Lower lobe of right lung (tissue), 2 donors: ENCODE measurements at regions not wholly inside any gene's neighbourhood (a gene's known extent, or its start where the extent isn't known, plus 50 kb on each side); places are given as distances from the start of the nearest gene placed in this dataset.

Experiments
- ATAC-seq, 2 donors: fragments of 200-7000 bp; cut with Tn5 transposase; one replicate each; pipeline ENCODE4 v1.9.1; 2020 to 2022; ENCODE audit warnings: mild to moderate bottlenecking in 2 of 2, moderate library complexity in 2 of 2
- DNase-seq: peaks from one replicate; pipeline ENCODE4 v3.0.0-alpha.2; 2020
- H3K27ac ChIP-seq: fragments of 200-600 bp; one replicate; pipeline ENCODE4 v1.8.0; 2022
- H3K27me3 ChIP-seq: fragments of 200-600 bp; one replicate; pipeline ENCODE4 v1.8.0; 2022; ENCODE audit warnings: low read depth
- H3K36me3 ChIP-seq: fragments of 200-600 bp; one replicate; pipeline ENCODE4 v1.8.0; 2022; ENCODE audit warnings: mild to moderate bottlenecking
- H3K4me1 ChIP-seq: fragments of 200-600 bp; one replicate; pipeline ENCODE4 v1.8.0; 2022
- H3K4me3 ChIP-seq: fragments of 200-600 bp; one replicate; pipeline ENCODE4 v1.8.0; 2022; ENCODE audit warnings: mild to moderate bottlenecking
- H3K9me3 ChIP-seq: fragments of 200-600 bp; one replicate; pipeline ENCODE4 v1.8.0; 2022
- intact Hi-C: fragments of 100-400 bp; cut with DNase I; formaldehyde crosslinking; loops from one replicate; pipeline ENCODE4 v1.11.0; 2022
- TF ChIP-seq, protein P1 (sequence below): fragments of 200-600 bp; IDR thresholded peaks from one replicate; pipeline ENCODE4 v1.8.0; 2022; ENCODE audit warnings: antibody characterized with exemption, mild to moderate bottlenecking
- donor health status: DM: no; HTN: yes; CAD: no; lungs with severe emphysema.

DNA sequence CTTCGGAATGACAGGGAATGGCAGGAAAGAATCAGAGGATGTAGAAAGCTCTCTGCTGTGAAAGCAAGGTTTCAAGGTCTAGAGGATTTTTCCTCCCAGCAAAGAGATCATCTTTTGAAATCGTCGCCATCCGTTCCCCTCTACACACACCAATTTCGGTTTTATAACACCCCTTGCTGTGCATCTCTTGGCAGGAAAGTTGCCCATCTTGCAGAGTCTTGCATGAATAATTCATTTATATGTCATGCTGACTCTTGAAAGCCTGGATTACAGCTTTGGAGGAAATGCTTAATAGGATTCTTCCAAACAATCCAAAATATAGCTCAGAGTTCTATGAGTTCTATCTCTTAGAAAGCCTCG is 262.7 kb downstream of the CHL1 start:
- Histone ChIP-seq H3K27ac (no peak overlapping the region), H3K36me3 (no peaks in the 10 kb centered on the region), H3K4me1 (no peaks in the 10 kb centered on the region), H3K9me3 (no peaks in the 10 kb centered on the region), H3K27me3 (no peaks in the 10 kb centered on the region), H3K4me3 (no peak overlapping the region)
- TF ChIP-seq, protein P1, sequence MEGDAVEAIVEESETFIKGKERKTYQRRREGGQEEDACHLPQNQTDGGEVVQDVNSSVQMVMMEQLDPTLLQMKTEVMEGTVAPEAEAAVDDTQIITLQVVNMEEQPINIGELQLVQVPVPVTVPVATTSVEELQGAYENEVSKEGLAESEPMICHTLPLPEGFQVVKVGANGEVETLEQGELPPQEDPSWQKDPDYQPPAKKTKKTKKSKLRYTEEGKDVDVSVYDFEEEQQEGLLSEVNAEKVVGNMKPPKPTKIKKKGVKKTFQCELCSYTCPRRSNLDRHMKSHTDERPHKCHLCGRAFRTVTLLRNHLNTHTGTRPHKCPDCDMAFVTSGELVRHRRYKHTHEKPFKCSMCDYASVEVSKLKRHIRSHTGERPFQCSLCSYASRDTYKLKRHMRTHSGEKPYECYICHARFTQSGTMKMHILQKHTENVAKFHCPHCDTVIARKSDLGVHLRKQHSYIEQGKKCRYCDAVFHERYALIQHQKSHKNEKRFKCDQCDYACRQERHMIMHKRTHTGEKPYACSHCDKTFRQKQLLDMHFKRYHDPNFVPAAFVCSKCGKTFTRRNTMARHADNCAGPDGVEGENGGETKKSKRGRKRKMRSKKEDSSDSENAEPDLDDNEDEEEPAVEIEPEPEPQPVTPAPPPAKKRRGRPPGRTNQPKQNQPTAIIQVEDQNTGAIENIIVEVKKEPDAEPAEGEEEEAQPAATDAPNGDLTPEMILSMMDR = no peak
- DNase-seq (no peak), ATAC-seq (no peak)
- intact Hi-C loops = no loop called here

DNA sequence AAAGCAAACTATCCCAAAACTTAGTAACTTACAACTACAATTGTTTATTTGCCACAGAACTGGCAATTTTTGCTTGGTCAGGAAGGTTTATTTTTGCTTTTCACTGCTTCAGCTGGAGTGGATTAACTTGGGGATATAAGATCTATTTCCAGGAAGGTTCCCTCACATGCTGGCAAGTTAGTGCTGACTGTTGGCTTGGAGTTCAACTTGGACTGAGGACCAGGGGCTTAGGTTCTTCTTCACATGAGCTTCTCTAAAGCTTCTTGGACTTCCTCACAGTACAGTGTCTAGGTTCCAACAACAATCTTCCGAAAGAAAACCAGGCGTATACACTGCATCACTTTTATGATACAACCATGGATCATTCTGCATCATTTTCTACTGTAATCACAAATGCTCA is 264.4 kb downstream of the CHL1 start:
- H3K27ac ChIP-seq = no peak overlapping the region
- no peaks in the 10 kb centered on the region for H3K27me3 ChIP-seq
- H3K36me3 ChIP-seq = no peaks in the 10 kb centered on the region
- no peak overlapping the region for H3K4me3 ChIP-seq
- H3K9me3 ChIP-seq = no peaks in the 10 kb centered on the region
- intact Hi-C loops = no loop called here
- TF ChIP-seq, protein P1 = no peak
- no peak for ATAC-seq
- DNase-seq = no peak
- H3K4me1 ChIP-seq = no peaks in the 10 kb centered on the region

DNA sequence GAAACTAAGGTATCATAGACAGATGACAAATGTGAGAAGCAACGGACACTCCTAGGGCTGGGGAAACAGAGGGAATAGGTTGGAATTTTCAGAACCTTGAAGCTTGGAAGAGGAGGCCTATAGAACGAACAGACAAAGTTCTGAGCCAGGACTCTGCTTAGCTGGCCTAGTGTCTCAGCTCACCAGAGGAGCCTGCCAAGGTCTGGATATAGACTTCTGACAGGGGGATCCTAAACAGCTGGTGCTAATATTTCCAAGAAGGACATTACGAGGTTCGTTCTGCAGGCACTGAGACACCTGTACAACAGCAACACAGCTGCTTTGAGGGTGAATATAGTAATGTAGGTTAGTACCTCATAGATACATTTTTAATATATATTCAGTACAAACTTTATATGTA is 266.3 kb downstream of the CHL1 start:
- Histone ChIP-seq H3K4me1 (no peaks in the 10 kb centered on the region), H3K9me3 (no peaks in the 10 kb centered on the region), H3K36me3 (no peaks in the 10 kb centered on the region), H3K27ac (no peak overlapping the region), H3K27me3 (no peaks in the 10 kb centered on the region), H3K4me3 (no peak overlapping the region)
- TF ChIP-seq, protein P1 = no peak
- ATAC-seq (no peak), DNase-seq (no peak)
- intact Hi-C loops = no loop called here

DNA sequence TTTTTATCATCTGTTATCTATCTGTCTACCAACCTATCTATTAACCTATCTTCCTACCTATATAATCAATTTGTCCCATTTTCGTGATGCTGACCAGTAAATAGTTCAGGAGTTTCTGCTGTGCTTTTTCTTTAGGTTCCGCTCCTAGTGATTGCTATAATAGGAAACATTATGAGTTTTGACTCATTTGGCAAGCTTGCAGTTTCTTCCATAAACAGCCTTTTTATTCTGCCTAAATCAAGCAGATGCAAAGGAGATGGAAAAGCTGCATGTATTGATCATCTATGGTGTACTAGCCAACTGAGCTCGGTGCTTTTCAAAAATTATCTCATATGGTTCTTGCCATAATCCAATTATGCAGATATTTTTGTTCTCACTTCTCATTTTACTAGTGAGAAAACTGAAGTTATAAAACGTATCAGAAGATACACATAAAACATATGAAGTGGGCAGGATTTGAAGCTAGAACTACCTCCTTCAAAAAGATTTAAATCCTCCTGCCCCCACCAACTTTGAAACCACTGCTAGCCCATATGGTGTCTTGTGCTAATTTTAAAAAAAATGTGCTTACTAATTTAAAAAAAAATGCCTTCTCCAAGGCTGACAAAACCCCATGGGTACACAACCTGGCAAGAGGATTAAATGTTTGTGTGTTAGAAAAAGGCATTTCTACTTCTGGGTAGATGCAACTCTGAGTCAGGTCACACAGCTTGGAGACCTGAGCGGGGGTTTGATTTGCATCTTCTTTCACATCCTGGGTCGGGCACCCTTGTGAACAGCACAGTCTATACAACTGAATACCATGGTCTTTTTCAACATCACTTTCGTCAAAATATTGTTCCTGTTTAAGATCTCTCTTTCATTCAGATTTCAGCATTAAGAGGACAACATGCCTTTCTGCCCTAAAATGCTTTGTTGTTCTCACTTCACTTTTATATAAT is 267.0 kb downstream of the CHL1 start:
- H3K9me3 ChIP-seq = no peaks in the 10 kb centered on the region
- intact Hi-C loops = no loop called here
- ATAC-seq (no peak), DNase-seq (no peak)
- H3K4me3 ChIP-seq = no peak overlapping the region
- TF ChIP-seq, protein P1 = no peak
- H3K36me3 ChIP-seq = no peaks in the 10 kb centered on the region
- no peaks in the 10 kb centered on the region for H3K27me3 ChIP-seq
- H3K27ac ChIP-seq = no peak overlapping the region
- no peaks in the 10 kb centered on the region for H3K4me1 ChIP-seq

DNA sequence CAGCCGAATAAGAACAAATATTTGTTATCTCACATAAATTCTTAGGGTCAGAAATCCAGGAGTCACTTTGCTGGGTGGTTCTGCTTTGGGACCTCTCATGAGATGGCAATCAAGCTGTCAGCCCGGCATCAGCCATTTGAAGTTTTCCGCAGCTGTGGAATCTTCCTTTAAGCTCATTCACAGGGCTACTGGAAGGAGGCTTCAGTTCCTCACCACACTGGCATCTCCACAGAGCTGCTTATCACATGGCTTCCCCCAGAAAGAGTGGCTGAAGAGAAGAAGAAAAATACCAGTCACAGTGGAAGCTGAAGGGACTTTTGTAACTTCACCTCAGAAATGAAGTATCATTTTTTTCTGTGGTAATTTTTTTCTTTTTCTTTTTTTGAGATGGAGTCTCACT is 267.7 kb downstream of the CHL1 start:
- H3K36me3 ChIP-seq = no peaks in the 10 kb centered on the region
- ATAC-seq = no peak
- no peak overlapping the region for H3K4me3 ChIP-seq
- no peak for DNase-seq
- intact Hi-C loops = no loop called here
- H3K9me3 ChIP-seq = no peaks in the 10 kb centered on the region
- no peaks in the 10 kb centered on the region for H3K4me1 ChIP-seq
- TF ChIP-seq, protein P1 = no peak
- no peaks in the 10 kb centered on the region for H3K27me3 ChIP-seq
- no peak overlapping the region for H3K27ac ChIP-seq
